ENCODE measurements at regions not wholly inside any gene's neighbourhood (a gene's known extent, or its start where the extent isn't known, plus 50 kb on each side); places are given as distances from the start of the nearest gene placed in this dataset.
A peak's percentile ranks its signal among the peaks of the same experiment; 100 is the strongest.
"Not testable (repeated sequence)": the region's sequence is repeated elsewhere in the genome, so short reads cannot be mapped to it uniquely, and the experiment has no call there.

DNA sequence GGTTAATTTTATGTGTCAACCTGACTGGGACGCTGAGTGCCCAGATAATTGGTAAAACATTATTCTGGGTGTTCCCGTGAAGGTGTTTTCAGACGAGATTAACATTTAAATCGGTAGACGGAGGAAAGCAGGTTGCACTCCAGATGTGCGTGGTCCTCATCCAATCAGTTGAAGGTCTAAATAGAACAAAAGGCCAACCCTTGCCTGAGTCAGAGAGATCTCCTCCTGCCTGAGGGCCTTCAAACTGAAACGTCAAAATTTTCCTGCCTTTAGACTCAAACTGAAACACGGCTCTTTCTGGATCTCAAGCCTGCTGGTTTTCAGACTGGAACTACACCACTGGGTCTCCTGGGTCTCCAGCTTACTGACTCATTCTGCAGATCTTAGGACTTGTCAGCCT is 70.9 kb downstream of the NPIPA5 start:
- H3K9me3 Mint-ChIP-seq (ENCODE audit: unreplicated experiment); H3K36me3 Mint-ChIP-seq (ENCODE audit: unreplicated experiment); H3K4me3 Mint-ChIP-seq (ENCODE audit: unreplicated experiment); DNase-seq; H3K4me1 Mint-ChIP-seq (ENCODE audit: low read depth, unreplicated experiment); H3K27ac Mint-ChIP-seq (ENCODE audit: unreplicated experiment); H3K27me3 Mint-ChIP-seq (ENCODE audit: unreplicated experiment): not testable (repeated sequence)

GRCh38 chr16:15305889-15306288 is 72.2 kb downstream of the NPIPA5 start:
- H3K36me3 Mint-ChIP-seq (ENCODE audit: unreplicated experiment); H3K27me3 Mint-ChIP-seq (ENCODE audit: unreplicated experiment); H3K4me1 Mint-ChIP-seq (ENCODE audit: low read depth, unreplicated experiment); DNase-seq; H3K4me3 Mint-ChIP-seq (ENCODE audit: unreplicated experiment); H3K27ac Mint-ChIP-seq (ENCODE audit: unreplicated experiment); H3K9me3 Mint-ChIP-seq (ENCODE audit: unreplicated experiment): not testable (repeated sequence)

GRCh38 chr16:15303667-15304324 is 74.3 kb downstream of the NPIPA5 start:
- not testable (repeated sequence) for H3K4me1 Mint-ChIP-seq (ENCODE audit: low read depth, unreplicated experiment); H3K27me3 Mint-ChIP-seq (ENCODE audit: unreplicated experiment); H3K9me3 Mint-ChIP-seq (ENCODE audit: unreplicated experiment); DNase-seq; H3K27ac Mint-ChIP-seq (ENCODE audit: unreplicated experiment); H3K4me3 Mint-ChIP-seq (ENCODE audit: unreplicated experiment); H3K36me3 Mint-ChIP-seq (ENCODE audit: unreplicated experiment)

DNA sequence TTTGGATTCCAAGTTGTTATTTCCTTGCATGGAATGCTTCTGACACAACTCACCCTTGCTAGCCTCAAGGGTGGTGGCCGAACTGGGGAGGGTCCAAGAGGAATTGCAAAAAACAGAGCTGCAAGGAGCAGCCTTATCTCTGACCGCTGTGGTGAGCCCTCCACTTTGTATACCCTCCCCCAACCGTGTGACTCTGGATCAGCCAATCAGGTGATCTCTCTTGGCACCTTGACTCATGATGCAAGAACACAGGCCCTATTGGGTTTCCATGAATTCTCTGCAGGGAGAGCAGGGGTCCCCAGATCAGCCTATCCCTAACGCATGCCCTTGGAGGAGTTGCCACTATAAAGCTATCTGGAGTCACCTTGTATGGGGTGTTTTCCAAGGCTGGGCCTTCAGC is 81.0 kb downstream of the NPIPA5 start:
- H3K4me3 Mint-ChIP-seq (ENCODE audit: unreplicated experiment); H3K36me3 Mint-ChIP-seq (ENCODE audit: unreplicated experiment); H3K9me3 Mint-ChIP-seq (ENCODE audit: unreplicated experiment); H3K27me3 Mint-ChIP-seq (ENCODE audit: unreplicated experiment); H3K27ac Mint-ChIP-seq (ENCODE audit: unreplicated experiment); H3K4me1 Mint-ChIP-seq (ENCODE audit: low read depth, unreplicated experiment); DNase-seq: not testable (repeated sequence)

DNA sequence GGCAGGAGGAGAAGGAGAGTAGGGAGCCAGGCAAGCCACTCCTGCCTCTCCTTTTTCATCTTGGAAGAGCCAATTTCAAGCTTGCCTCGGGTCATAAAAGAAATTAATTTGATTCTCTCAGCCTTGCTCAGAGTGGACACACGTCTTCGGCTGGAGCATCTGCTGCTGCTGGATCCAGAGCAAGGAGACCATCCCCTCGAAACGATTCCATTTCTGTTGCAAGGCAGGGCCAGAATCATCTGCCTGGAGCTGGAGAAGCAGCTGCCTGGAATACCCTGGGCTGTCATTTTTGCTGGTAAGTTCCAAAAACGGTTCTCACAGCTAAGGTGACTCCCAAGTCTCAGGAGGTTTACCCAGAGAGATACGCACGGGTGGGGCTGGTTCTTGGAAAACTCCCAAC is 103.3 kb downstream of the NPIPA5 start:
- H3K36me3 Mint-ChIP-seq (ENCODE audit: unreplicated experiment); H3K27me3 Mint-ChIP-seq (ENCODE audit: unreplicated experiment); H3K9me3 Mint-ChIP-seq (ENCODE audit: unreplicated experiment); H3K4me1 Mint-ChIP-seq (ENCODE audit: low read depth, unreplicated experiment); H3K4me3 Mint-ChIP-seq (ENCODE audit: unreplicated experiment); H3K27ac Mint-ChIP-seq (ENCODE audit: unreplicated experiment): not testable (repeated sequence)
- DNase-seq = peak; percentile 10

GRCh38 chr16:15273964-15274363 is 104.1 kb downstream of the NPIPA5 start:
- H3K4me3 Mint-ChIP-seq (ENCODE audit: unreplicated experiment); H3K27ac Mint-ChIP-seq (ENCODE audit: unreplicated experiment); H3K36me3 Mint-ChIP-seq (ENCODE audit: unreplicated experiment); DNase-seq; H3K4me1 Mint-ChIP-seq (ENCODE audit: low read depth, unreplicated experiment); H3K9me3 Mint-ChIP-seq (ENCODE audit: unreplicated experiment); H3K27me3 Mint-ChIP-seq (ENCODE audit: unreplicated experiment): not testable (repeated sequence)

- H3K4me3 Mint-ChIP-seq (ENCODE audit: unreplicated experiment); H3K4me1 Mint-ChIP-seq (ENCODE audit: low read depth, unreplicated experiment); H3K9me3 Mint-ChIP-seq (ENCODE audit: unreplicated experiment); DNase-seq; H3K27me3 Mint-ChIP-seq (ENCODE audit: unreplicated experiment); H3K27ac Mint-ChIP-seq (ENCODE audit: unreplicated experiment); H3K36me3 Mint-ChIP-seq (ENCODE audit: unreplicated experiment): not testable (repeated sequence)
Measured at GRCh38 chr16:15266941-15267340, 111.2 kb downstream of the NPIPA5 start.

DNA sequence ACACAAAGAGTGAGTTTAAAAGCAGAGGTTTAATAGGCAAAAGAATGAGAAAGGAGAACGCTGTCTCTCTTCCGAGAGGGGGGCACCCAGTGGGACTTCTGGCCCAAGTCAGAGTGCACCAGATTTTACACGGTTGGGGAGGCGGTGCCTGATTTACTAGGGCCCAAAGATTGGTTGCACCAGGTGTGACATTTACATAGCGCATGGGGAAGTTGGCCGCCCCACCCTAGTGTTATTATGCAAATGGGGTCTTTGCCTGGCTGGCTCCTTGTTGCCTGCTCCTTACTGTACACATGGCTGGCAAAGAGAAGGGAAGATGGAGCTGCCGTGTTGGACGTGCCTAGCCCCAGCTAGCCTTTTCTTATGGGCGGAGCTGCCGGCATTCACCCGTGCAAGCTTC is 115.9 kb downstream of the NPIPA5 start:
- H3K4me3 Mint-ChIP-seq (ENCODE audit: unreplicated experiment); H3K36me3 Mint-ChIP-seq (ENCODE audit: unreplicated experiment); H3K4me1 Mint-ChIP-seq (ENCODE audit: low read depth, unreplicated experiment); H3K9me3 Mint-ChIP-seq (ENCODE audit: unreplicated experiment); H3K27me3 Mint-ChIP-seq (ENCODE audit: unreplicated experiment); H3K27ac Mint-ChIP-seq (ENCODE audit: unreplicated experiment); DNase-seq: not testable (repeated sequence)

DNA sequence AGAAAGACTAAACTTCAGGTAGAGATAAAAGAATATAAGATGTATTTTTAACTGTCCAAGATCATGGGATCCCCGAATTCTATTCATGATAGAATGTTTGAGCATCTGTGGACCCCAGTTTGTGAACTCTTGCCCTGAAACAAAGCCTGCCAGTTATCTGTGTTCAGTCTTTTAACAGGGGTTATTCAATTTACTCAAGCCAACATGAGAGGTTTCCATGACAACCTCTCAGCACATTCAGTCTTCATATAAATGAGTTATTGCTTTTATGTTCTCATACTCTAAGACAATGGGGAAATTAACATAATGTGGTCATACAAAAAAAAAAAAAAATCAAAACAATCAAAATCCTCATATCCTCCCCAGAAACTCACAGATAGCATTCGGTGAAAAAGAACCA is 130.1 kb downstream of the NPIPA5 start:
- not testable (repeated sequence) for DNase-seq; H3K9me3 Mint-ChIP-seq (ENCODE audit: unreplicated experiment); H3K4me1 Mint-ChIP-seq (ENCODE audit: low read depth, unreplicated experiment); H3K27me3 Mint-ChIP-seq (ENCODE audit: unreplicated experiment); H3K36me3 Mint-ChIP-seq (ENCODE audit: unreplicated experiment); H3K27ac Mint-ChIP-seq (ENCODE audit: unreplicated experiment); H3K4me3 Mint-ChIP-seq (ENCODE audit: unreplicated experiment)

DNA sequence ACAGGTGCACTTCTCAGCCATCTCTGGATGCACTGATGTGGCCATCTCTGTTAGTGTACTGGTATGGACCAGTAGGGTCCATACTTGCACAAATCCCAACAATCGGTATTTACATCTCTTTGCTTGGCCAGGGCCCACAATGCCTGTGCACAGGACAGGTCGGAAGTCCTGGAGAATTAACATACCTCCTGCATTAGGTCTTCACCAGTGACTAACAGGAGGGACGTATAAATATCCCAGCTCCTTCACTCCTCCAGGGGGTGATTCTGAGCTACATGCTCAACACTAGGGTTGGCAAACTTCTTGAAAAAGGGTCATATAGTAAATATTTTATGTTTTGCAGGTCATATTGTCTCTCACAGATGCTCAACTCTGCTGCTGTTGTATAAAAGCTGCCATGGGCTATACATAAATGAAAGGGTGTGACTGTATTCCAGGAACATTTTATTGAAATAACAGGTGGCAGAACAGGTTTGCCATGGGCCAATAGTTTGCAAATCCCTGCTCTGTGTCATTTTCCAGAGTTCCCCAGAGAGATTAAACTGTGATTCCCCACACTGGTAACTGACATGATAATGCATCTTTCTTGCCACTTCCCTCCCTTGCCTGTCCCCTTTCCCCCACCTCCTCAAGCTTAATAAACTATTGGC is 141.3 kb downstream of the NPIPA5 start:
- not testable (repeated sequence) for DNase-seq; H3K36me3 Mint-ChIP-seq (ENCODE audit: unreplicated experiment); H3K4me1 Mint-ChIP-seq (ENCODE audit: low read depth, unreplicated experiment); H3K27me3 Mint-ChIP-seq (ENCODE audit: unreplicated experiment); H3K4me3 Mint-ChIP-seq (ENCODE audit: unreplicated experiment); H3K9me3 Mint-ChIP-seq (ENCODE audit: unreplicated experiment); H3K27ac Mint-ChIP-seq (ENCODE audit: unreplicated experiment)

- H3K4me1 Mint-ChIP-seq (ENCODE audit: low read depth, unreplicated experiment); H3K4me3 Mint-ChIP-seq (ENCODE audit: unreplicated experiment); H3K9me3 Mint-ChIP-seq (ENCODE audit: unreplicated experiment); DNase-seq; H3K27ac Mint-ChIP-seq (ENCODE audit: unreplicated experiment); H3K27me3 Mint-ChIP-seq (ENCODE audit: unreplicated experiment); H3K36me3 Mint-ChIP-seq (ENCODE audit: unreplicated experiment): not testable (repeated sequence)
Measured at GRCh38 chr16:15235140-15235539, 141.1 kb upstream of the RRN3 start.

DNA sequence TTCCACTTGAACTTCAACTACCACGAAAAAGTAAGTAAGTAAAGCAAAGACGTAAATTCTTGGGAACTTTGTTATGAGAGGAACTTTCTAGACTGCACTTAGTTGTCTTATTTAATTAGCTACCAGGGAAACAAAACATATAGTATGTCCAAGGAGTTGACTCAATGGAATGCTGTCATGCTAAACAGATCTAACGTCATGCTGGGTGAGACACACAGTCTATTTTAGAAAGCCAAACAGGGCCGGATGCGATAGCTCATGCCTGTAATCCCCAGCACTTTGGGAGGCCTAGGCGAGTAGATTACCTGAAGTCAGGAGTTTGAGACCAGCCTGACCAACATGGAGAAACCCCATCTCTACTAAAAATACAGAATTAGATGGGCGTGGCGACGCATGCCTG is 140.6 kb upstream of the RRN3 start:
- not testable (repeated sequence) for H3K9me3 Mint-ChIP-seq (ENCODE audit: unreplicated experiment); H3K27me3 Mint-ChIP-seq (ENCODE audit: unreplicated experiment); H3K4me1 Mint-ChIP-seq (ENCODE audit: low read depth, unreplicated experiment); H3K36me3 Mint-ChIP-seq (ENCODE audit: unreplicated experiment); DNase-seq; H3K27ac Mint-ChIP-seq (ENCODE audit: unreplicated experiment); H3K4me3 Mint-ChIP-seq (ENCODE audit: unreplicated experiment)

- not testable (repeated sequence) for H3K36me3 Mint-ChIP-seq (ENCODE audit: unreplicated experiment); H3K27me3 Mint-ChIP-seq (ENCODE audit: unreplicated experiment); H3K4me1 Mint-ChIP-seq (ENCODE audit: low read depth, unreplicated experiment); DNase-seq; H3K4me3 Mint-ChIP-seq (ENCODE audit: unreplicated experiment); H3K9me3 Mint-ChIP-seq (ENCODE audit: unreplicated experiment); H3K27ac Mint-ChIP-seq (ENCODE audit: unreplicated experiment)
Measured at GRCh38 chr16:15230432-15230831, 136.4 kb upstream of the RRN3 start.

All from glutamatergic neuron (in vitro differentiated cells).